ENCODE measurements at regions not wholly inside any gene's neighbourhood (a gene's known extent, or its start where the extent isn't known, plus 50 kb on each side); places are given as distances from the start of the nearest gene placed in this dataset.

DNA sequence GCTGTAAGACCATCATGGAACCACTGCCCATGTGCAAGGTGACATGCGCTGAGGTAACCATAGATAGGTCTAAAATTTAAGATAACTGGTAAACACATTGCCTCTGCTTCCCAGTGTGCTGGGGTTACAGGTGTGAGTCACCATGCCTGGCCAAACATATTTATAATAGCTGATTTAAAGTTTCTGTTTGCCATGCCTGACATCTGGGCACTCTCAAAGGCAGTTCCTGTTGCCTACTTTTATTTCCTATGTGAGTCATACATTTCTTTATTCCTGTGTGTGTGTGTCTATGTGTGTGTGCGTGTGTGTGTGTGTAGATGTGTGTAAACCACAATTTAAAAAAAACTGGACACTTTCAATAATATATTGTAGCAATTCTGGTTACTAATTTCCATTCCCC, 415.2 kb upstream of the NETO1 start:
- Histone ChIP-seq H3K4me3 (replicated peaks in 1 of 3; ENCODE audit: low read depth in 2 of 3, low read length in 3 of 3) (no peak overlapping the region), H3K27me3 (ENCODE audit: control insufficient read depth in 2 of 2, insufficient read depth in 2 of 2, low read length in 2 of 2) (no peaks in the 10 kb centered on the region), H3K36me3 (replicated peaks in 1 of 2; ENCODE audit: control insufficient read depth in 1 of 2, insufficient read depth in 2 of 2, low read length in 2 of 2) (no peaks in the 10 kb centered on the region), H2AFZ (ENCODE audit: insufficient read depth, low read depth, low read length, poor library complexity, severe bottlenecking) (no peak overlapping the region), H3K4me1 (ENCODE audit: control insufficient read depth in 1 of 2, insufficient read depth in 2 of 2, low read length in 2 of 2) (no peaks in the 10 kb centered on the region), H3K79me2 (ENCODE audit: insufficient read depth, low read length) (no peaks in the 10 kb centered on the region), H3K4me2 (replicated peaks; ENCODE audit: extremely low read depth, low read length, poor library complexity, severe bottlenecking) (no peak overlapping the region), H3K9me3 (replicated peaks in 1 of 2; ENCODE audit: control insufficient read depth in 1 of 2, insufficient read depth in 1 of 2, low read length in 2 of 2) (peaks cover 6 to 11% of the 10 kb centered on the region in 2 donors), H3K9ac (ENCODE audit: insufficient read depth, low read length, poor library complexity, severe bottlenecking) (no peak overlapping the region), H3K27ac (ENCODE audit: low read depth in 1 of 2, low read length in 2 of 2) (no peak overlapping the region), H4K20me1 (ENCODE audit: insufficient read depth, low read length) (no peaks in the 10 kb centered on the region)
- H3K27ac Mint-ChIP-seq, result no peak overlapping the region
- H3K27me3 Mint-ChIP-seq (ENCODE audit: low read depth in 3 of 3), result peaks cover 0 to 3% (median 2%) of the 10 kb centered on the region in 3 donors
- intact Hi-C loops (cut with micrococcal nuclease), result no loop called here
- DNase-seq, result no peak
- no peak overlapping the region for H3K4me3 Mint-ChIP-seq
- peaks cover 0 to 10% (median 4%) of the 10 kb centered on the region in 7 donors for H3K9me3 Mint-ChIP-seq
- TF ChIP-seq, protein P1, sequence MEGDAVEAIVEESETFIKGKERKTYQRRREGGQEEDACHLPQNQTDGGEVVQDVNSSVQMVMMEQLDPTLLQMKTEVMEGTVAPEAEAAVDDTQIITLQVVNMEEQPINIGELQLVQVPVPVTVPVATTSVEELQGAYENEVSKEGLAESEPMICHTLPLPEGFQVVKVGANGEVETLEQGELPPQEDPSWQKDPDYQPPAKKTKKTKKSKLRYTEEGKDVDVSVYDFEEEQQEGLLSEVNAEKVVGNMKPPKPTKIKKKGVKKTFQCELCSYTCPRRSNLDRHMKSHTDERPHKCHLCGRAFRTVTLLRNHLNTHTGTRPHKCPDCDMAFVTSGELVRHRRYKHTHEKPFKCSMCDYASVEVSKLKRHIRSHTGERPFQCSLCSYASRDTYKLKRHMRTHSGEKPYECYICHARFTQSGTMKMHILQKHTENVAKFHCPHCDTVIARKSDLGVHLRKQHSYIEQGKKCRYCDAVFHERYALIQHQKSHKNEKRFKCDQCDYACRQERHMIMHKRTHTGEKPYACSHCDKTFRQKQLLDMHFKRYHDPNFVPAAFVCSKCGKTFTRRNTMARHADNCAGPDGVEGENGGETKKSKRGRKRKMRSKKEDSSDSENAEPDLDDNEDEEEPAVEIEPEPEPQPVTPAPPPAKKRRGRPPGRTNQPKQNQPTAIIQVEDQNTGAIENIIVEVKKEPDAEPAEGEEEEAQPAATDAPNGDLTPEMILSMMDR (IDR thresholded peaks at IDR 0.05), result no peak
- WGBS (ENCODE audit: insufficient coverage), result no CpG with 5 or more reads among the region's 2 CpGs
- H3K4me1 Mint-ChIP-seq, result no peaks in the 10 kb centered on the region
- H3K36me3 Mint-ChIP-seq, result no peaks in the 10 kb centered on the region

DNA sequence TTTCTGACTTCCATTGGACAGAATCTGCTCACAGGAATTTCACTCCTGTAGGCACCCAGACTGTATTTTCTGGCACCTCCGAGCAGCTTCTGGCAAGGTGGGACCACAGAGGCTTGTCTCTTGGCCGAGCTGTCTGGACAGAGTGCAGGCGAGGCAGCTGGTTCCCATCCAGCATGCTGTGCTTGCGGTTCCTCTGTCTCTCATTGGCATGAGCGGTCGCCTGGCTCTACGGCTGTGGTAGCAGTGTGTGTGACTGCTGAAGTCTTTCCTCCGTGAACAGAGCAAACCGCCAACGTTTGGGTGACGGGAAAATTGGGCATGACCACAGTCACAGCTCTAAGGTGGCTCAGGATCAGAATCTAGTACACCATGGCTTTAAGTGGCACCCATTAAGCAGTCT, 411.7 kb upstream of the NETO1 start:
- Mint-ChIP-seq H3K27me3 (ENCODE audit: low read depth in 3 of 3) (peaks cover 0 to 2% (median 0%) of the 10 kb centered on the region in 3 donors), H3K4me3 (no peak overlapping the region), H3K36me3 (no peaks in the 10 kb centered on the region), H3K9me3 (peaks cover 0 to 10% (median 3%) of the 10 kb centered on the region in 7 donors), H3K4me1 (no peaks in the 10 kb centered on the region), H3K27ac (no peak overlapping the region)
- TF ChIP-seq, protein P1 (IDR thresholded peaks at IDR 0.05), result no peak
- Histone ChIP-seq H3K27me3 (ENCODE audit: control insufficient read depth in 2 of 2, insufficient read depth in 2 of 2, low read length in 2 of 2) (no peaks in the 10 kb centered on the region), H2AFZ (ENCODE audit: insufficient read depth, low read depth, low read length, poor library complexity, severe bottlenecking) (no peak overlapping the region), H3K27ac (ENCODE audit: low read depth in 1 of 2, low read length in 2 of 2) (no peak overlapping the region), H4K20me1 (ENCODE audit: insufficient read depth, low read length) (no peaks in the 10 kb centered on the region), H3K36me3 (replicated peaks in 1 of 2; ENCODE audit: control insufficient read depth in 1 of 2, insufficient read depth in 2 of 2, low read length in 2 of 2) (no peaks in the 10 kb centered on the region), H3K4me1 (ENCODE audit: control insufficient read depth in 1 of 2, insufficient read depth in 2 of 2, low read length in 2 of 2) (no peaks in the 10 kb centered on the region), H3K4me2 (replicated peaks; ENCODE audit: extremely low read depth, low read length, poor library complexity, severe bottlenecking) (no peak overlapping the region), H3K79me2 (ENCODE audit: insufficient read depth, low read length) (no peaks in the 10 kb centered on the region), H3K9me3 (replicated peaks in 1 of 2; ENCODE audit: control insufficient read depth in 1 of 2, insufficient read depth in 1 of 2, low read length in 2 of 2) (peaks cover under 1 to 11% of the 10 kb centered on the region in 2 donors), H3K9ac (ENCODE audit: insufficient read depth, low read length, poor library complexity, severe bottlenecking) (no peak overlapping the region), H3K4me3 (replicated peaks in 1 of 3; ENCODE audit: low read depth in 2 of 3, low read length in 3 of 3) (no peak overlapping the region)
- WGBS (ENCODE audit: insufficient coverage), result 89% methylated on average over 10 of the region's 11 CpGs
- no peak for DNase-seq
- intact Hi-C loops (cut with micrococcal nuclease), result no loop called here

Measured in CD14-positive monocyte (primary cell).